GM12878 (cell line): ENCODE measurements at regions not wholly inside any gene's neighbourhood (a gene's known extent, or its start where the extent isn't known, plus 50 kb on each side); places are given as distances from the start of the nearest gene placed in this dataset.

ENCODE experiments used
- ATAC-seq: fragments of 200-7000 bp; cut with Tn5 transposase; 3 replicates; pipeline ENCODE4 v1.9.1; 2020; ENCODE audit warnings: mild to moderate bottlenecking, moderate library complexity
- BruUV-seq: library from RNA; stranded (reverse); fragments of 400-500 nt; replicated peaks from 2 replicates; lab custom pipeline; 2021; lab: Mats Ljungman, UMichigan
- CTCF ChIA-PET: fragments of 300-600 bp; sonication (Branson Sonifier 250); formaldehyde crosslinking; extraction: SDS; loops from one replicate; lab custom pipeline; 2021; ENCODE audit warnings: inconsistent platforms; lab: Yijun Ruan, JAX
- POLR2A ChIA-PET: fragments of 350-600 bp; formaldehyde crosslinking; extraction: SDS; loops from one replicate; lab custom pipeline; 2021; ENCODE audit warnings: inconsistent platforms; lab: Charles Lee
- RAD21 ChIA-PET: fragments of 300-600 bp; sonication (Branson Sonifier 250); formaldehyde crosslinking; loops from one replicate; lab custom pipeline; 2023; ENCODE audit warnings: antibody characterized with exemption; ENCODE audit not compliant: unreplicated experiment; lab: Charles Lee
- SMC1A ChIA-PET: fragments of 300-600 bp; sonication (Branson Sonifier 250); formaldehyde crosslinking; loops from one replicate; lab custom pipeline; 2023; ENCODE audit not compliant: unreplicated experiment, uncharacterized antibody; lab: Charles Lee
- DNase-seq: peaks from one replicate; pipeline ENCODE4 v3.0.0-alpha.2; 2011; ENCODE audit warnings: low read depth, low spot score
- FAIRE-seq: peaks from 3 replicates; lab custom pipeline; 2011; peaks lifted over from hg19 to GRCh38; lab: Jason Lieb, UNC
- H2AFZ ChIP-seq: 2 replicates; pipeline ENCODE4 v1.6.0; 2011; ENCODE audit warnings: low read depth, low read length, control low read depth; ENCODE audit not compliant: control insufficient read depth
- H3K27ac ChIP-seq: 2 replicates; pipeline ENCODE4 v1.5.1; 2011; ENCODE audit warnings: control low read depth; ENCODE audit not compliant: control insufficient read depth, insufficient read depth
- H3K27me3 ChIP-seq, 2 experiments: replicated peaks in 1 of 2; 2 replicates each; pipeline versions ENCODE4 v1.6.0 to v1.6.1; 2011; ENCODE audit warnings: low read length in 1 of 2; ENCODE audit not compliant: control insufficient read depth in 2 of 2, insufficient read depth in 2 of 2
- H3K36me3 ChIP-seq, 2 experiments: 2 replicates each; pipeline ENCODE4 v1.5.1; 2011; ENCODE audit warnings: low read length in 1 of 2; ENCODE audit not compliant: control insufficient read depth in 2 of 2, insufficient read depth in 2 of 2
- H3K4me1 ChIP-seq: 2 replicates; pipeline ENCODE4 v1.6.1; 2011; ENCODE audit warnings: mild to moderate bottlenecking, low read length, moderate library complexity, mixed read lengths; ENCODE audit not compliant: control insufficient read depth, insufficient read depth
- H3K4me2 ChIP-seq: 2 replicates; pipeline ENCODE4 v1.6.0; 2011; ENCODE audit warnings: control low read depth; ENCODE audit not compliant: control insufficient read depth, insufficient read depth
- H3K4me3 ChIP-seq: fragments of 200-600 bp; sonication (generic); 2 replicates; pipeline ENCODE4 v1.5.1; 2016
- H3K79me2 ChIP-seq: 2 replicates; pipeline ENCODE4 v1.6.0; 2011; ENCODE audit warnings: low read length; ENCODE audit not compliant: control insufficient read depth, insufficient read depth
- H3K9ac ChIP-seq: 2 replicates; pipeline ENCODE4 v1.8.0; 2011; ENCODE audit warnings: low read length, control low read depth, mixed read lengths; ENCODE audit not compliant: control insufficient read depth, insufficient read depth
- H3K9me3 ChIP-seq: replicated peaks from 3 replicates; pipeline ENCODE4 v1.5.1; 2011; ENCODE audit warnings: mild to moderate bottlenecking, low read length; ENCODE audit not compliant: control insufficient read depth, insufficient read depth
- H4K20me1 ChIP-seq: 2 replicates; pipeline ENCODE4 v1.6.0; 2011; ENCODE audit not compliant: control insufficient read depth, insufficient read depth
- BCL11A ChIP-seq: IDR thresholded peaks from 2 replicates; pipeline ENCODE4 v1.6.1; 2011; ENCODE audit warnings: low read depth, low read length
- BCL3 ChIP-seq: IDR thresholded peaks from 2 replicates; pipeline ENCODE4 v1.6.1; 2011; ENCODE audit warnings: borderline replicate concordance, low read depth, mild to moderate bottlenecking, moderate library complexity, low read length; ENCODE audit not compliant: insufficient read depth, poor library complexity, severe bottlenecking
- CTCF ChIP-seq, 3 experiments: IDR thresholded peaks in 2 of 3; conservative IDR thresholded peaks in 1 of 3; 2 replicates each; pipeline ENCODE4 v1.5.1; 2011; ENCODE audit warnings: low read depth in 3 of 3, low read length in 3 of 3, mild to moderate bottlenecking in 3 of 3, control low read depth in 2 of 3, moderate library complexity in 2 of 3, inconsistent platforms in 1 of 3, mixed read lengths in 1 of 3; ENCODE audit not compliant: control insufficient read depth in 2 of 3, insufficient read depth in 1 of 3; ENCODE audit errors: extremely low read depth in 1 of 3
- EGR1 ChIP-seq, 2 experiments: IDR thresholded peaks; 1 replicate in 1 of 2; 2 replicates in 1 of 2; pipeline ENCODE4 v1.6.1; 2011 to 2012; ENCODE audit warnings: low read depth in 2 of 2, low read length in 2 of 2, borderline replicate concordance in 1 of 2, mild to moderate bottlenecking in 1 of 2, moderate library complexity in 1 of 2
- HDAC2 ChIP-seq: fragments of 200-600 bp; sonication (generic); IDR thresholded peaks from 2 replicates; pipeline ENCODE4 v1.6.1; 2017
- HDGF ChIP-seq: fragments of 450-650 bp; IDR thresholded peaks from 2 replicates; pipeline ENCODE4 v1.6.1; 2016; ENCODE audit warnings: antibody characterized with exemption
- IKZF1 ChIP-seq: fragments of 450-650 bp; conservative IDR thresholded peaks from 2 replicates; pipeline ENCODE4 v1.6.1; 2017; ENCODE audit warnings: antibody characterized with exemption, mild to moderate bottlenecking
- IRF4 ChIP-seq: IDR thresholded peaks from 2 replicates; pipeline ENCODE4 v1.6.1; 2011; ENCODE audit warnings: low read depth, low read length
- MAX ChIP-seq: IDR thresholded peaks from 2 replicates; pipeline ENCODE4 v1.6.1; 2012; ENCODE audit warnings: low read depth, low read length, improper control_type of control experiment
- MEF2B ChIP-seq: fragments of 450-650 bp; IDR thresholded peaks from 2 replicates; pipeline ENCODE4 v1.6.1; 2018; ENCODE audit warnings: mild to moderate bottlenecking, moderate library complexity; ENCODE audit not compliant: partially characterized antibody, poor library complexity, severe bottlenecking
- MXI1 ChIP-seq: fragments of 150-350 bp; IDR thresholded peaks from 2 replicates; pipeline ENCODE4 v1.6.1; 2011; ENCODE audit warnings: low read depth, mild to moderate bottlenecking, inconsistent platforms, low read length, improper control_type of control experiment
- NRF1 ChIP-seq: conservative IDR thresholded peaks from 2 replicates; pipeline ENCODE4 v1.6.1; 2011; ENCODE audit warnings: mild to moderate bottlenecking, low read depth, low read length, improper control_type of control experiment
- REST ChIP-seq: IDR thresholded peaks from 2 replicates; pipeline ENCODE4 v1.6.1; 2012; ENCODE audit warnings: mild to moderate bottlenecking, low read depth, low read length
- SMAD5 ChIP-seq: IDR thresholded peaks from 2 replicates; pipeline ENCODE4 v1.6.1; 2016; ENCODE audit warnings: antibody characterized with exemption, low read depth
- SREBF2 ChIP-seq: IDR thresholded peaks from 2 replicates; pipeline ENCODE4 v1.6.1; 2012; ENCODE audit warnings: mild to moderate bottlenecking, low read length
- STAT1 ChIP-seq: fragments of 450-650 bp; conservative IDR thresholded peaks from 2 replicates; pipeline ENCODE4 v1.6.1; 2014; ENCODE audit warnings: antibody characterized with exemption, mild to moderate bottlenecking
- TAF1 ChIP-seq: IDR thresholded peaks from 2 replicates; pipeline ENCODE4 v1.6.1; 2011; ENCODE audit warnings: mild to moderate bottlenecking, low read depth, low read length, borderline replicate concordance
- YBX1 ChIP-seq: fragments of 450-650 bp; IDR thresholded peaks from 2 replicates; pipeline ENCODE4 v1.6.1; 2016; ENCODE audit warnings: antibody characterized with exemption
- ZZZ3 ChIP-seq: IDR thresholded peaks from 2 replicates; pipeline ENCODE4 v1.6.1; 2011; ENCODE audit warnings: low read depth; ENCODE audit not compliant: control insufficient read depth, insufficient read length
- whole genome bisulfite sequencing: methylation state at CpG from one replicate; pipeline ENCODE4 v1.1.6; 2016; ENCODE audit warnings: low lambda C conversion rate; ENCODE audit not compliant: insufficient replicate concordance, insufficient coverage; ENCODE audit errors: missing lambda C conversion rate; 5-methylcytosine and 5-hydroxymethylcytosine counted together
- in situ Hi-C: fragments of 300-500 bp; cut with MboI; formaldehyde crosslinking; loops from 9 replicates; pipeline ENCODE4 v1.14.3; 2018; ENCODE audit warnings: mixed read lengths
- intact Hi-C: fragments of 100-400 bp; cut with micrococcal nuclease; formaldehyde crosslinking; loops from one replicate; pipeline ENCODE4 v1.14.2; 2022; ENCODE audit not compliant: unreplicated experiment

DNA sequence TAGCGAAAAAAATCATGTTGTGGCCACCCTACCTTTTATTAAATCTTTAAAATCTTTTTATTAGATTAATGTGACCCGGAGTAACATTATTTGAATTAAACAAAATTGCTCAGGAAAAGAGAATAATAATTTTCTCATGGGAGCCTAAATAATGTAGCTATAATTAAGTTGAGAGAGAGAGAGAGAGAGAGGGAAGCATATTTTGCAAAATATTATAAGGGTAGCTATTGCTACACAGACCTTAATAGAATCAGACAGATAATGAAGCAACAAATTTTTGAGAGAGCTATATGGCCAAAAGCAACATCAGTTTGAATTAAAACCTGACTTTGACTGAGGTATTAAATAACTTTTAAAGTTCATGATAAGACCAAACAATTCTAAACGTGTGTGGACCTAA, 703.5 kb downstream of the TMTC2 start:
- in situ Hi-C loops (no loop called here), intact Hi-C loops (no loop called here)
- no peaks in the 10 kb centered on the region for H4K20me1 ChIP-seq
- ChIA-PET CTCF (interaction anchor here (1.2 to 5.3 kb wide), 3 partner anchors 166 to 704 kb away, joined by 3 to 38 read pairs (median 3); partner anchors contain the start of gene TMTC2), POLR2A (no interaction called here), SMC1A (interaction anchor here (0.6 to 2.6 kb wide), 4 partner anchors 9 to 749 kb away, joined by 3 to 17 read pairs (median 4); no protein-coding TSS in a partner anchor), RAD21 (interaction anchor here (3.2 kb wide), 1 partner anchor 704 kb away, joined by 29 read pairs; the partner anchor contains the start of gene TMTC2)
- no peaks in the 10 kb centered on the region for H3K36me3 ChIP-seq
- H3K27ac ChIP-seq = no peak overlapping the region
- no peaks in the 10 kb centered on the region for H3K4me1 ChIP-seq
- ATAC-seq (no peak), FAIRE-seq (no peak), DNase-seq (no peak)
- H2AFZ ChIP-seq = no peak overlapping the region
- no peak overlapping the region for H3K9ac ChIP-seq
- WGBS = 13% methylated on average over 3 of the region's 3 CpGs
- no peak for TF ChIP-seq CTCF (IDR thresholded peaks at IDR 0.05 in 2 of 3, conservative IDR thresholded peaks at IDR 0.05 in 1 of 3; ENCODE audit: control insufficient read depth in 2 of 3, extremely low read depth in 1 of 3, insufficient read depth in 1 of 3, low read depth in 3 of 3, low read length in 3 of 3)
- no peak for TF ChIP-seq IRF4
- no peak for TF ChIP-seq NRF1
- no peak for TF ChIP-seq SMAD5
- TF ChIP-seq ZZZ3 = no peak
- no peak for TF ChIP-seq REST
- TF ChIP-seq MXI1 = no peak
- no peak for TF ChIP-seq HDGF
- no peak for TF ChIP-seq EGR1 (IDR thresholded peaks at IDR 0.05; ENCODE audit: borderline replicate concordance in 1 of 2, low read depth in 2 of 2, low read length in 2 of 2)
- no peak for TF ChIP-seq MEF2B
- TF ChIP-seq SREBF2 = no peak
- no peak for TF ChIP-seq TAF1
- no peak for TF ChIP-seq MAX
- TF ChIP-seq HDAC2 = no peak
- TF ChIP-seq BCL3 = no peak
- no peak for TF ChIP-seq BCL11A
- TF ChIP-seq IKZF1 = no peak
- no peak for TF ChIP-seq YBX1
- no peak for TF ChIP-seq STAT1
- BruUV-seq = no TSS peak
- H3K9me3 ChIP-seq = no peaks in the 10 kb centered on the region
- no peaks in the 10 kb centered on the region for H3K79me2 ChIP-seq
- H3K4me3 ChIP-seq = no peak overlapping the region
- no peak overlapping the region for H3K4me2 ChIP-seq
- H3K27me3 ChIP-seq = no peaks in the 10 kb centered on the region
